GM23338 (cell line): ENCODE measurements at regions not wholly inside any gene's neighbourhood (a gene's known extent, or its start where the extent isn't known, plus 50 kb on each side); places are given as distances from the start of the nearest gene placed in this dataset.

Experiments used
- ATAC-seq: fragments of 200-7000 bp; cut with Tn5 transposase; 3 replicates; pipeline ENCODE4 v1.9.1; 2020
- DNase-seq: peaks from one replicate; pipeline ENCODE4 v3.0.0-alpha.2; 2015; ENCODE audit warnings: low spot score
- H2AFZ ChIP-seq: fragments of 200-600 bp; sonication (generic); 2 replicates; pipeline ENCODE4 v1.8.0; 2016; ENCODE audit warnings: antibody characterized with exemption, mild to moderate bottlenecking, moderate library complexity
- H3F3A ChIP-seq: fragments of 200-600 bp; sonication (generic); replicated peaks from 2 replicates; pipeline ENCODE4 v1.8.0; 2017; ENCODE audit warnings: antibody characterized with exemption, mixed run types, low read depth
- H3K27ac ChIP-seq: fragments of 200-600 bp; sonication (generic); 2 replicates; pipeline ENCODE4 v1.6.1; 2016; ENCODE audit warnings: low read depth
- H3K27me3 ChIP-seq: fragments of 200-600 bp; sonication (generic); 2 replicates; pipeline ENCODE4 v1.8.0; 2016; ENCODE audit warnings: mild to moderate bottlenecking, mixed run types, moderate library complexity; ENCODE audit not compliant: insufficient read depth
- H3K36me3 ChIP-seq: fragments of 200-600 bp; sonication (generic); 2 replicates; pipeline ENCODE4 v1.8.0; 2016; ENCODE audit warnings: mild to moderate bottlenecking; ENCODE audit not compliant: insufficient read depth
- H3K4me1 ChIP-seq: fragments of 200-600 bp; sonication (generic); 2 replicates; pipeline ENCODE4 v1.8.0; 2016; ENCODE audit warnings: mild to moderate bottlenecking, moderate library complexity; ENCODE audit not compliant: insufficient read depth
- H3K4me2 ChIP-seq: fragments of 200-600 bp; sonication (generic); 2 replicates; pipeline ENCODE4 v1.7.1; 2017; ENCODE audit warnings: mixed run types
- H3K4me3 ChIP-seq: fragments of 200-600 bp; sonication (generic); 2 replicates; pipeline ENCODE4 v1.6.1; 2016; ENCODE audit warnings: mixed run types
- H3K79me2 ChIP-seq: fragments of 200-600 bp; sonication (generic); replicated peaks from 2 replicates; pipeline ENCODE4 v1.8.0; 2017; ENCODE audit warnings: mild to moderate bottlenecking; ENCODE audit not compliant: insufficient read depth
- H3K9me2 ChIP-seq: fragments of 200-600 bp; sonication (generic); 2 replicates; pipeline ENCODE4 v1.8.0; 2017; ENCODE audit not compliant: insufficient read depth
- H4K20me1 ChIP-seq: fragments of 200-600 bp; sonication (generic); replicated peaks from 2 replicates; pipeline ENCODE4 v1.8.0; 2017; ENCODE audit warnings: mild to moderate bottlenecking; ENCODE audit not compliant: insufficient read depth
- H3K27ac Mint-ChIP-seq: 2 replicates; pipeline ENCODE4 v1.8.0; 2020; ENCODE audit warnings: inconsistent platforms, mild to moderate bottlenecking, moderate library complexity, mixed read lengths
- H3K27me3 Mint-ChIP-seq: 3 replicates; pipeline ENCODE4 v1.8.0; 2022; ENCODE audit warnings: low read depth, mild to moderate bottlenecking, moderate library complexity, mixed read lengths, inconsistent platforms; ENCODE audit not compliant: insufficient read depth, poor library complexity
- H3K36me3 Mint-ChIP-seq: 3 replicates; pipeline ENCODE4 v1.8.0; 2021; ENCODE audit warnings: low read depth, mild to moderate bottlenecking, inconsistent platforms, moderate library complexity, mixed read lengths
- H3K4me1 Mint-ChIP-seq: 3 replicates; pipeline ENCODE4 v1.8.0; 2020; ENCODE audit warnings: mild to moderate bottlenecking, inconsistent platforms, mixed read lengths
- H3K4me3 Mint-ChIP-seq: 3 replicates; pipeline ENCODE4 v1.8.0; 2021; ENCODE audit warnings: moderate library complexity, mild to moderate bottlenecking, inconsistent platforms, mixed read lengths
- H3K9me3 Mint-ChIP-seq: 3 replicates; pipeline ENCODE4 v1.8.0; 2020; ENCODE audit warnings: moderate library complexity, mild to moderate bottlenecking, inconsistent platforms, mixed read lengths
- CREB1 ChIP-seq: fragments of 250-450 bp; sonication (Bioruptor Pico); IDR thresholded peaks from 2 replicates; pipeline ENCODE4 v1.5.0; 2020; ENCODE audit warnings: low read depth, mild to moderate bottlenecking, moderate library complexity
- CTCF ChIP-seq, 2 experiments: fragments of 200-600 bp in 1 of 2; sonication (generic) in 1 of 2; conservative IDR thresholded peaks; 2 replicates each; pipeline versions ENCODE4 v1.5.1 to v1.6.1; 2016 to 2017; ENCODE audit warnings: antibody characterized with exemption in 2 of 2, low read depth in 2 of 2, mild to moderate bottlenecking in 2 of 2, moderate library complexity in 1 of 2
- POLR2AphosphoS5 ChIP-seq: IDR thresholded peaks from 2 replicates; pipeline ENCODE4 v1.6.1; 2016; ENCODE audit warnings: antibody characterized with exemption, low read depth
- REST ChIP-seq: IDR thresholded peaks from one replicate; pipeline ENCODE4 v1.6.1; 2018; ENCODE audit warnings: antibody characterized with exemption; ENCODE audit not compliant: unreplicated experiment
- STAT1 ChIP-seq: IDR thresholded peaks from one replicate; pipeline ENCODE4 v1.6.1; 2016; ENCODE audit warnings: antibody characterized with exemption; ENCODE audit not compliant: unreplicated experiment
- ZNF114 ChIP-seq: fragments of 250-450 bp; sonication (Bioruptor Pico); IDR thresholded peaks from 2 replicates; pipeline ENCODE4 v1.5.0; 2020; ENCODE audit warnings: mild to moderate bottlenecking, moderate library complexity
- ZNF331 ChIP-seq: fragments of 250-450 bp; sonication (Bioruptor Pico); IDR thresholded peaks from 2 replicates; pipeline ENCODE4 v1.5.0; 2020; ENCODE audit warnings: low read depth, mild to moderate bottlenecking, moderate library complexity
- TF ChIP-seq, protein P1 (sequence below): fragments of 250-450 bp; sonication (Bioruptor Pico); IDR thresholded peaks from 2 replicates; pipeline ENCODE4 v1.5.0; 2020; ENCODE audit warnings: mild to moderate bottlenecking, moderate library complexity

DNA sequence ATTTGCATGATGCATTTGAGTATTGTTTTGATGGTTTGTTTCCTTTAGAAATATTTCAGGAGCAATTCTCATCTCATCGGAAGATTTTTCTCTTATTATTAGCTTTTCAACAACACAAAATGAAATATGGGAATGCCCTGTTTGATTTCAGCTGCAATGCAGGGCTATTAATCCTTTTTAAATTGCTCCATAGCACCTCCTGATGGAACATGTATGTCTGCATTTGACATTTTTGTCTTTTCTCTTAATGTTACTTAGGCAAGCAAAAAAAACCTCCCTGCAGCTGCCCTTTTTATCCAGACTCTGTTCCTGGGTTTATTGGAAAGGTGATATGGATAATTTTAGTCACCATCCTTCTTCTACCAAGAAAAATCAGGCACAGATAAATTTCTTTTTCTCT, 895.8 kb downstream of the RPS29 start:
- Histone ChIP-seq H3K4me3 (no peak overlapping the region), H3K9me2 (no peaks in the 10 kb centered on the region), H3K79me2 (no peaks in the 10 kb centered on the region), H3K4me2 (no peak overlapping the region), H2AFZ (no peak overlapping the region), H3K4me1 (no peaks in the 10 kb centered on the region), H3K36me3 (no peaks in the 10 kb centered on the region), H3K27ac (no peak overlapping the region), H4K20me1 (no peaks in the 10 kb centered on the region), H3K27me3 (no peaks in the 10 kb centered on the region), H3F3A (no peaks in the 10 kb centered on the region)
- DNase-seq (peak; percentile 60), ATAC-seq (no peak)
- H3K27me3 Mint-ChIP-seq = peaks cover 2% of the 10 kb centered on the region
- no peaks in the 10 kb centered on the region for H3K36me3 Mint-ChIP-seq
- no peak overlapping the region for H3K4me3 Mint-ChIP-seq
- H3K4me1 Mint-ChIP-seq = no peaks in the 10 kb centered on the region; the same call in 2 of the 3 replicates
- TF ChIP-seq ZNF331 (CRISPR knock-in tag) (no peak), CTCF (conservative IDR thresholded peaks at IDR 0.05; ENCODE audit: low read depth in 2 of 2) (peak; percentile 58 to 66)
- H3K27ac Mint-ChIP-seq = no peak overlapping the region
- H3K9me3 Mint-ChIP-seq = no peaks in the 10 kb centered on the region

- DNase-seq = no peak
- H3K27ac Mint-ChIP-seq = no peak overlapping the region
- H3K27me3 ChIP-seq = no peaks in the 10 kb centered on the region
- no peaks in the 10 kb centered on the region for H3K36me3 Mint-ChIP-seq
- no peaks in the 10 kb centered on the region for H4K20me1 ChIP-seq
- H3K79me2 ChIP-seq = no peaks in the 10 kb centered on the region
- H3K4me2 ChIP-seq = no peak overlapping the region
- H3K36me3 ChIP-seq = no peaks in the 10 kb centered on the region
- no peak overlapping the region for H2AFZ ChIP-seq
- no peak overlapping the region for H3K4me3 Mint-ChIP-seq
- no peaks in the 10 kb centered on the region for H3F3A ChIP-seq
- H3K4me1 Mint-ChIP-seq = no peaks in the 10 kb centered on the region; the same call in 2 of the 3 replicates
- ATAC-seq = no peak
- H3K9me2 ChIP-seq = no peaks in the 10 kb centered on the region
- H3K4me3 ChIP-seq = no peak overlapping the region
- no peaks in the 10 kb centered on the region for H3K4me1 ChIP-seq
- H3K9me3 Mint-ChIP-seq = no peaks in the 10 kb centered on the region
- no peak overlapping the region for H3K27ac ChIP-seq
- peaks cover 2% of the 10 kb centered on the region for H3K27me3 Mint-ChIP-seq
- no peak for TF ChIP-seq STAT1
- no peak for TF ChIP-seq REST
- TF ChIP-seq, protein P1, sequence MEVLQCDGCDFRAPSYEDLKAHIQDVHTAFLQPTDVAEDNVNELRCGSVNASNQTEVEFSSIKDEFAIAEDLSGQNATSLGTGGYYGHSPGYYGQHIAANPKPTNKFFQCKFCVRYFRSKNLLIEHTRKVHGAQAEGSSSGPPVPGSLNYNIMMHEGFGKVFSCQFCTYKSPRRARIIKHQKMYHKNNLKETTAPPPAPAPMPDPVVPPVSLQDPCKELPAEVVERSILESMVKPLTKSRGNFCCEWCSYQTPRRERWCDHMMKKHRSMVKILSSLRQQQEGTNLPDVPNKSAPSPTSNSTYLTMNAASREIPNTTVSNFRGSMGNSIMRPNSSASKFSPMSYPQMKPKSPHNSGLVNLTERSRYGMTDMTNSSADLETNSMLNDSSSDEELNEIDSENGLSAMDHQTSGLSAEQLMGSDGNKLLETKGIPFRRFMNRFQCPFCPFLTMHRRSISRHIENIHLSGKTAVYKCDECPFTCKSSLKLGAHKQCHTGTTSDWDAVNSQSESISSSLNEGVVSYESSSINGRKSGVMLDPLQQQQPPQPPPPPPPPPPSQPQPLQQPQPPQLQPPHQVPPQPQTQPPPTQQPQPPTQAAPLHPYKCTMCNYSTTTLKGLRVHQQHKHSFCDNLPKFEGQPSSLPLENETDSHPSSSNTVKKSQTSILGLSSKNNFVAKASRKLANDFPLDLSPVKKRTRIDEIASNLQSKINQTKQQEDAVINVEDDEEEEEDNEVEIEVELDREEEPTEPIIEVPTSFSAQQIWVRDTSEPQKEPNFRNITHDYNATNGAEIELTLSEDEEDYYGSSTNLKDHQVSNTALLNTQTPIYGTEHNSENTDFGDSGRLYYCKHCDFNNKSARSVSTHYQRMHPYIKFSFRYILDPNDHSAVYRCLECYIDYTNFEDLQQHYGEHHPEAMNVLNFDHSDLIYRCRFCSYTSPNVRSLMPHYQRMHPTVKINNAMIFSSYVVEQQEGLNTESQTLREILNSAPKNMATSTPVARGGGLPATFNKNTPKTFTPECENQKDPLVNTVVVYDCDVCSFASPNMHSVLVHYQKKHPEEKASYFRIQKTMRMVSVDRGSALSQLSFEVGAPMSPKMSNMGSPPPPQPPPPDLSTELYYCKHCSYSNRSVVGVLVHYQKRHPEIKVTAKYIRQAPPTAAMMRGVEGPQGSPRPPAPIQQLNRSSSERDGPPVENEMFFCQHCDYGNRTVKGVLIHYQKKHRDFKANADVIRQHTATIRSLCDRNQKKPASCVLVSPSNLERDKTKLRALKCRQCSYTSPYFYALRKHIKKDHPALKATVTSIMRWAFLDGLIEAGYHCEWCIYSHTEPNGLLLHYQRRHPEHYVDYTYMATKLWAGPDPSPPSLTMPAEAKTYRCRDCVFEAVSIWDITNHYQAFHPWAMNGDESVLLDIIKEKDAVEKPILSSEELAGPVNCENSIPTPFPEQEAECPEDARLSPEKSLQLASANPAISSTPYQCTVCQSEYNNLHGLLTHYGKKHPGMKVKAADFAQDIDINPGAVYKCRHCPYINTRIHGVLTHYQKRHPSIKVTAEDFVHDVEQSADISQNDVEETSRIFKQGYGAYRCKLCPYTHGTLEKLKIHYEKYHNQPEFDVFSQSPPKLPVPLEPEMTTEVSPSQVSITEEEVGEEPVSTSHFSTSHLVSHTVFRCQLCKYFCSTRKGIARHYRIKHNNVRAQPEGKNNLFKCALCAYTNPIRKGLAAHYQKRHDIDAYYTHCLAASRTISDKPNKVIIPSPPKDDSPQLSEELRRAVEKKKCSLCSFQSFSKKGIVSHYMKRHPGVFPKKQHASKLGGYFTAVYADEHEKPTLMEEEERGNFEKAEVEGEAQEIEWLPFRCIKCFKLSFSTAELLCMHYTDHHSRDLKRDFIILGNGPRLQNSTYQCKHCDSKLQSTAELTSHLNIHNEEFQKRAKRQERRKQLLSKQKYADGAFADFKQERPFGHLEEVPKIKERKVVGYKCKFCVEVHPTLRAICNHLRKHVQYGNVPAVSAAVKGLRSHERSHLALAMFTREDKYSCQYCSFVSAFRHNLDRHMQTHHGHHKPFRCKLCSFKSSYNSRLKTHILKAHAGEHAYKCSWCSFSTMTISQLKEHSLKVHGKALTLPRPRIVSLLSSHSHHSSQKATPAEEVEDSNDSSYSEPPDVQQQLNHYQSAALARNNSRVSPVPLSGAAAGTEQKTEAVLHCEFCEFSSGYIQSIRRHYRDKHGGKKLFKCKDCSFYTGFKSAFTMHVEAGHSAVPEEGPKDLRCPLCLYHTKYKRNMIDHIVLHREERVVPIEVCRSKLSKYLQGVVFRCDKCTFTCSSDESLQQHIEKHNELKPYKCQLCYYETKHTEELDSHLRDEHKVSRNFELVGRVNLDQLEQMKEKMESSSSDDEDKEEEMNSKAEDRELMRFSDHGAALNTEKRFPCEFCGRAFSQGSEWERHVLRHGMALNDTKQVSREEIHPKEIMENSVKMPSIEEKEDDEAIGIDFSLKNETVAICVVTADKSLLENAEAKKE = no peak
- no peak for TF ChIP-seq CREB1 (CRISPR knock-in tag)
- TF ChIP-seq POLR2AphosphoS5 = no peak
- TF ChIP-seq CTCF (conservative IDR thresholded peaks at IDR 0.05; ENCODE audit: low read depth in 2 of 2) = no peak
- no peak for TF ChIP-seq ZNF114 (CRISPR knock-in tag)
These were observed 899.5 kb downstream of the RPS29 start for GRCh38 chr14:48686650-48687049.
